ENCODE measurements at regions not wholly inside any gene's neighbourhood (a gene's known extent, or its start where the extent isn't known, plus 50 kb on each side); places are given as distances from the start of the nearest gene placed in this dataset.

DNA sequence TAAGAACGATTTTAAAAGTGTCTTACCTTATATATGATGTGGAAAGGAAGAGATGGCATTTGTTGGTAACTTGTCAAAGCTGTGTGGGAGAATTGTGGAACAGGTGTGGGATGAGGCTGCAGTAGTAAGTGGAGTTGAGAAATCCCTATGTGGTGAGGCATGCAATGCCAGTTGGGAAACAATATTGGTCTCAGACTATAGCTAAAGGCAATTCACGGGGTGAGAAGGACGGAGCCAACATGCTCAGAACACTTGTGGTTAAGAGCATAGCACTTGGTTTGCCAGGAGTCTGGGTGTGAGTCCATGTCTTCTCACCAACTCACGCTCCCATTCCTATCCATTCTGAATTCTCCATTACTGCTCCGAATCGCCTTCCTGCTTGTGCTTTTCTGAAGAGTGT is 615.6 kb upstream of the ADAMTS9 start:
- no peak for DNase-seq
- Histone ChIP-seq H3K36me3 (ENCODE audit: control insufficient read depth, insufficient read depth, low read length) (no peaks in the 10 kb centered on the region), H3K4me1 (ENCODE audit: control insufficient read depth, insufficient read depth, low read length) (no peaks in the 10 kb centered on the region), H3K9me3 (ENCODE audit: control insufficient read depth, low read depth, low read length) (no peaks in the 10 kb centered on the region), H3K27me3 (ENCODE audit: control insufficient read depth, insufficient read depth, low read length) (peaks cover 6% of the 10 kb centered on the region), H3K27ac (ENCODE audit: low read length) (no peak overlapping the region), H3K4me3 (ENCODE audit: low read length) (no peak overlapping the region)
- WGBS (ENCODE audit: insufficient coverage, low lambda C conversion rate) = 100% methylated on average over 2 of the region's 6 CpGs

DNA sequence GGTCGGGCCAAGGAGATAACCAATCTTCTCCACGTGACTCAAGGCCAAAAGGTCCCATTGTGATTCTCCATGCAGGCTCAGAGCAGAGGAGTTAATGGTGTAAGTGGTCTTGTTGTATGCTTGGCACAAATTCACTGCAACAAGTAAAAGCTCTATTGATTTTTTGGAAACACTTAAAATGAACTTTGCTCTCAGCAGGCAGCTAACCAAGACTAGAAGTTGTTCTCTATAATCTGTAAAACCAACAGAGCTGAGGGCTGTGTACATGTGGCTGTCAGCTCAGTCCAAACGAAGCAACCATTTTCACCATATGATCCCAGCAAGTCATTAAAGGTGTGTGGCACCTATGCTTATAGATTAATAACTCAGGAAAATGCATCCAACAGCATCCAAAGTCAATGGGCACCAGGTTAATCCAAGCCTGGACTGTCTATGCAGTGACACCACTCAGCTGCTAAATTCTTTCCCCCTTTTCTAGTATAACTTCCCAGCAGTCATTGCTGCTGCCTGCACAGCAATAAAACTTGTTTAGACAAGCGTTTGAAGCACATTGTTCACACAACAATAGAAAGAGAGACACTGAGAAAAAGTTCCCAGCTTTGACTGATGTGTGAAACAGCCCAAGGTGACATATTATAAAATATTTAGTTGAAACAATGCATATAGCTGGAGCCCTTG is 603.8 kb upstream of the ADAMTS9 start:
- WGBS (ENCODE audit: insufficient coverage, low lambda C conversion rate) = no CpG with 5 or more reads among the region's 4 CpGs
- H3K4me1 ChIP-seq (ENCODE audit: control insufficient read depth, insufficient read depth, low read length) = no peaks in the 10 kb centered on the region
- H3K27ac ChIP-seq (ENCODE audit: low read length) = no peak overlapping the region
- no peak overlapping the region for H3K4me3 ChIP-seq (ENCODE audit: low read length)
- H3K27me3 ChIP-seq (ENCODE audit: control insufficient read depth, insufficient read depth, low read length) = no peaks in the 10 kb centered on the region
- H3K9me3 ChIP-seq (ENCODE audit: control insufficient read depth, low read depth, low read length) = no peaks in the 10 kb centered on the region
- DNase-seq = no peak
- H3K36me3 ChIP-seq (ENCODE audit: control insufficient read depth, insufficient read depth, low read length) = no peaks in the 10 kb centered on the region

DNA sequence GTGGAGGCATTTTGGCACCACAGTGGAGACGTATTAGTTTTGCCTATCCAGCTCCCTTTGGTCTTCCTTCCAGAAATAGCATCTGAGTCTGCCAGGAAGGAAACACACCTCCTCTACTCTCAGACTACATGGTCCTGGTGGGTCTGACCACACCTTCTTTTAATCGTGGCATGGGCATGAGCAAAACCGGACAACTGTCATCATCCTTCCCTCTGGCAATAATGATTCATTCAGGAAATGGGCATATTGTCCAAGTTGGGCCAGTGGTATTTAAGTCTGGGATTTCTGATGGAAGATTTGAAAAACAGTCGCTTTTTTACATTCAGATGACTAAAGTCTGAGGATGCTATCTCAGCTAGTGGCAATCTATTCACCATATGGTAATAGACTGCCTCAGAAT is 601.0 kb upstream of the ADAMTS9 start:
- no CpG with 5 or more reads among the region's 4 CpGs for WGBS (ENCODE audit: insufficient coverage, low lambda C conversion rate)
- DNase-seq = no peak

DNA sequence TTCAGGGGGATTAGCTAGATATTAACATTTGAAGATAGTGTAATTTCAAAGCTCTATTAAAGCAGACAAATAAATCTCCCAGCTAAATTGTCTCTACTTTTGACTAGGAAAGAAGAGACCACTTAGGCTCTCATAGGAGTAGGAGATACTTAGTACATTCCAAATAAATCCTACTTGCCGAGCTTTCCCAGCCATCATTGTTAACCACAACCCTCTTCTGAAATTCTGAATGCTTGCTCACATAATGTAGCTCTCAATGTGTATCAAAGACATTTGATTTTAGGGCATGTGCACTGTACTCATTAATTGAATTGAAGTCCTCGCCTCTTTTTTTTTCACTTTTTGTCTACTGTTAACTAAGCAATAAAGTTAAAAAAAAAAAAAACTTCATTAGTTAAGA is 598.2 kb upstream of the ADAMTS9 start:
- H3K27me3 ChIP-seq (ENCODE audit: control insufficient read depth, insufficient read depth, low read length) = peaks cover 2% of the 10 kb centered on the region
- H3K9me3 ChIP-seq (ENCODE audit: control insufficient read depth, low read depth, low read length) = no peaks in the 10 kb centered on the region
- H3K4me3 ChIP-seq (ENCODE audit: low read length) = no peak overlapping the region
- DNase-seq = no peak
- no peak overlapping the region for H3K27ac ChIP-seq (ENCODE audit: low read length)
- no peaks in the 10 kb centered on the region for H3K4me1 ChIP-seq (ENCODE audit: control insufficient read depth, insufficient read depth, low read length)
- H3K36me3 ChIP-seq (ENCODE audit: control insufficient read depth, insufficient read depth, low read length) = no peaks in the 10 kb centered on the region
- 100% methylated on average over 1 of the region's 2 CpGs for WGBS (ENCODE audit: insufficient coverage, low lambda C conversion rate)

More for the DNA sequence above, 601.0 kb upstream of the ADAMTS9 start:
- Histone ChIP-seq H3K4me3 (ENCODE audit: low read length) (no peak overlapping the region), H3K27me3 (ENCODE audit: control insufficient read depth, insufficient read depth, low read length) (peaks cover 2% of the 10 kb centered on the region), H3K27ac (ENCODE audit: low read length) (no peak overlapping the region), H3K4me1 (ENCODE audit: control insufficient read depth, insufficient read depth, low read length) (no peaks in the 10 kb centered on the region), H3K9me3 (ENCODE audit: control insufficient read depth, low read depth, low read length) (no peaks in the 10 kb centered on the region), H3K36me3 (ENCODE audit: control insufficient read depth, insufficient read depth, low read length) (no peaks in the 10 kb centered on the region)

DNA sequence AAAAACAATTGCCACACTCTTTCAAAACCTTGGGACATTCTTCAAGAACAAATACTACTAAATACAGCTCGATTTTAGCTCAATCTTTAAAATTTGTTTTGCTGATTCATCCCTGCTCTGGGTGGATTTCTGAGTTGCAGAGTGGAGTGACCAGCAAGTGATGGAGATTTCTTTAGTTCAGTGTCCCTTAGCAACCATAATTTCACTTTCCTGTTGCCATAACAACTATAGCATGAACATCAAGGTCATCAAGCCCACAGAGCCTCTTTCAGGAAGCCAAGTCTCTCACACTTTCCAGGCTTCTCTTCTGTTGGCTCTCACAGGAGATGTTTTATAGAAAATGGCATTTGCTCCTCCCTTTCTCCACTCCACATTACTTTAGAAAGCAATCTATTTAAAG is 597.2 kb upstream of the ADAMTS9 start:
- Histone ChIP-seq H3K36me3 (ENCODE audit: control insufficient read depth, insufficient read depth, low read length) (no peaks in the 10 kb centered on the region), H3K27ac (ENCODE audit: low read length) (no peak overlapping the region), H3K27me3 (ENCODE audit: control insufficient read depth, insufficient read depth, low read length) (peaks cover 2% of the 10 kb centered on the region), H3K4me3 (ENCODE audit: low read length) (no peak overlapping the region), H3K4me1 (ENCODE audit: control insufficient read depth, insufficient read depth, low read length) (no peaks in the 10 kb centered on the region), H3K9me3 (ENCODE audit: control insufficient read depth, low read depth, low read length) (no peaks in the 10 kb centered on the region)
- 83% methylated on average over 1 of the region's 1 CpG for WGBS (ENCODE audit: insufficient coverage, low lambda C conversion rate)
- DNase-seq = peak in 1 of 2 donors; percentile 5

DNA sequence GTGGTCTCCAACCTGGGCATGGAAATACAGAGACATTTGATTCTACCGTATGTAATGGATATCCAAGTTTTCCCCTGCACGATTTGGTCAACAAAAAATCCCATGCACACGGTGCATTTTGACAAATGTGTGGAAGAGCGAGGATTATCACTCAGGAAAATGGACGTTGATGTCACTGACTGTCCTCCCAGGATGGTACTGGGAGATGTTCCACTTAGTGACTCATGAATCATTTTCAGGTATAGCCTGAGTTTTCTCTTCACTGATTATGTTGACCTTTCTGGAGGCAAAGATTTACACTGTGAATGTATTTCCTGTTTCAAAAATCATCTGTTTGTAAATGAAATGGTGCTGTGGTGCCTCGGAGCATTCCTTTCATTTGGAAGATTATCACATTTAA is 596.7 kb upstream of the ADAMTS9 start:
- Histone ChIP-seq H3K4me3 (ENCODE audit: low read length) (no peak overlapping the region), H3K27me3 (ENCODE audit: control insufficient read depth, insufficient read depth, low read length) (peaks cover 2% of the 10 kb centered on the region), H3K27ac (ENCODE audit: low read length) (no peak overlapping the region), H3K4me1 (ENCODE audit: control insufficient read depth, insufficient read depth, low read length) (no peaks in the 10 kb centered on the region), H3K9me3 (ENCODE audit: control insufficient read depth, low read depth, low read length) (no peaks in the 10 kb centered on the region), H3K36me3 (ENCODE audit: control insufficient read depth, insufficient read depth, low read length) (no peaks in the 10 kb centered on the region)
- DNase-seq = no peak
- 80% methylated on average over 1 of the region's 6 CpGs for WGBS (ENCODE audit: insufficient coverage, low lambda C conversion rate)

DNA sequence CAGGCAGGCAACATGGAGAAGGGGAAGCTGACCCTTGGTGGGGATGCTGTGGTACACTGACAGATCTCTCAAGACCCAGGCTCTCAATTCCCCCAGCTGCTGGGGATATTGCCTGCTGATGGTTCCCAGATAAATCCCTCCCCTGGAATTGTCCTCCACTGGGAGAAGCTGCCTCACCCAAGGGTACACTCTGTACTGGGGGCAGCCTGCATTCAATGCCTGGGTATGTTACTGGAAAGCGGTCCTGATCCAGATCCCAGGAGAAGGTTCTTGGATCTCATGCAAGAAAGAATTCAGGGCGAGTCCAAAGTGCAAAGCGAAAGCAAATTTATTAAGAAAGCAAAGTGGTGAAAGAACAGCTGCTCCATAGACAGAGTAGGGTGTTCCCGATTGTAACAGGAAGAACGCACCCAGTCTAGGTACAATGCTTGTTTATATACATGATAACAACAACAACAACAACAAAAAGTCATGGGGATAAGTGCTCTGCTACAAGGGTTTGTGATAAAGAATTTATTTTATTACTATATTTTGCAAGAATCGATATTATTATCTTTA is 591.5 kb upstream of the ADAMTS9 start:
- no peaks in the 10 kb centered on the region for H3K9me3 ChIP-seq (ENCODE audit: control insufficient read depth, low read depth, low read length)
- WGBS (ENCODE audit: insufficient coverage, low lambda C conversion rate) = 87% methylated on average over 3 of the region's 6 CpGs
- H3K27me3 ChIP-seq (ENCODE audit: control insufficient read depth, insufficient read depth, low read length) = peaks cover 2% of the 10 kb centered on the region
- no peaks in the 10 kb centered on the region for H3K36me3 ChIP-seq (ENCODE audit: control insufficient read depth, insufficient read depth, low read length)
- no peak for DNase-seq
- no peaks in the 10 kb centered on the region for H3K4me1 ChIP-seq (ENCODE audit: control insufficient read depth, insufficient read depth, low read length)
- H3K4me3 ChIP-seq (ENCODE audit: low read length) = no peak overlapping the region
- H3K27ac ChIP-seq (ENCODE audit: low read length) = no peak overlapping the region

DNA sequence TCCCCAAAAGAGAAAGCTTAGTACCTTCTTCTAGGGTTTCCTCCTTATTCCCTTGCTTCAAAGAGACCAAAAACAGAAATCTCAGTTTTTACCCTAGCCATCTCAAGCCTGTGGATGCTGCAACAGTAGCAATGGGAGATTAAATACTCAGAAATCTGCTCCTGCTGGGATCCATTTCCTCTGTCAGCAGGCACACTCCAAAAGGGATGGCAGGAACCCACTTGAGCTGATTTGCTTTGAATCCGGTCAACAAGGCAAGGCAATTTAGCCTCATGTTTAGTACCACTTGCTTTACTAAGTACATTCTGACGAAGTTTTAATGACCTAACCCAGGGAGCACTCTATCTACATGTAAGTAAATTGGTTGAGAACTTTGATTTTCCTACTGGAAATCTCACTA is 590.0 kb upstream of the ADAMTS9 start:
- peaks cover 2% of the 10 kb centered on the region for H3K27me3 ChIP-seq (ENCODE audit: control insufficient read depth, insufficient read depth, low read length)
- H3K36me3 ChIP-seq (ENCODE audit: control insufficient read depth, insufficient read depth, low read length) = no peaks in the 10 kb centered on the region
- H3K27ac ChIP-seq (ENCODE audit: low read length) = no peak overlapping the region
- no peaks in the 10 kb centered on the region for H3K4me1 ChIP-seq (ENCODE audit: control insufficient read depth, insufficient read depth, low read length)
- DNase-seq = no peak
- no peak overlapping the region for H3K4me3 ChIP-seq (ENCODE audit: low read length)
- no peaks in the 10 kb centered on the region for H3K9me3 ChIP-seq (ENCODE audit: control insufficient read depth, low read depth, low read length)
- WGBS (ENCODE audit: insufficient coverage, low lambda C conversion rate) = no CpG with 5 or more reads among the region's 2 CpGs

DNA sequence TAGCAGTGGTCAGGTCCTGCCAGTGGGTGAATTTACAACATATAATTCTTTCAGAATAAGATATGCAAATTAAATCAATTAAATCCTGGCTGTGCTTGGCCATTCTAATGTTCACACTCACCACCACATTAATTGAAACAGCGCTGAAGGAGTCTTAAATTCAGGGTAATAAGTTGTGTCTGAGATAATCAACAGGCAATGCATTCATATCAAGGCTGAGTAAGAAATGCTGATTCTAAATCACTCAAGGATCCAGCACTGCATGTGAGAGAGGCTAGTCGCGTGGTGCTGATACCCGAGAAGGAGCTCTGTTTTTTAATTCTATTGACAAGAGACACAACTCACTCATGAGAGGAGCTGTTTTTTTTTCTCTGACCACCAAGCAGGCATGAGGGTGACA is 588.8 kb upstream of the ADAMTS9 start:
- H3K27me3 ChIP-seq (ENCODE audit: control insufficient read depth, insufficient read depth, low read length) = peaks cover 2% of the 10 kb centered on the region
- H3K27ac ChIP-seq (ENCODE audit: low read length) = no peak overlapping the region
- no peaks in the 10 kb centered on the region for H3K4me1 ChIP-seq (ENCODE audit: control insufficient read depth, insufficient read depth, low read length)
- H3K4me3 ChIP-seq (ENCODE audit: low read length) = no peak overlapping the region
- no peak for DNase-seq
- H3K36me3 ChIP-seq (ENCODE audit: control insufficient read depth, insufficient read depth, low read length) = no peaks in the 10 kb centered on the region
- WGBS (ENCODE audit: insufficient coverage, low lambda C conversion rate) = no CpG with 5 or more reads among the region's 4 CpGs
- no peaks in the 10 kb centered on the region for H3K9me3 ChIP-seq (ENCODE audit: control insufficient read depth, low read depth, low read length)

DNA sequence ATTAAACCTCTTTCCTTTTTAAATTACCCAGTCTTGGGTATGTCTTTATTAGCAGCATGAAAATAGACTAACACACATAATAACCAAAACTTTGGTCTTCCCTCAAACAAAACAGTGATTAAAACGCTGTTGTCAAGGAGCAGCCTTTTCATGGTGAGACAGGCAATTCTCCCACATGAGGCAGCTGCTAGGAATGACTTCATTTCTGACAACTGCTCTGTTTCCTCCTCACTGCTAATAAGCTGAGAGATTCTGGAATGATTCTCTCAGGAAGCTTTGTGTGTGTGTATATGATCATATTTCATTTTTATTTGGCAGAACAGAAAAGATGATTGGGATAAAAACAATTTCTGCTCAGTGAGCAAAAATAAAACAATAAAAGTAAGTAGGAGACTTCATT is 580.6 kb upstream of the ADAMTS9 start:
- H3K36me3 ChIP-seq (ENCODE audit: control insufficient read depth, insufficient read depth, low read length) = no peaks in the 10 kb centered on the region
- DNase-seq = no peak
- no peak overlapping the region for H3K27ac ChIP-seq (ENCODE audit: low read length)
- H3K4me1 ChIP-seq (ENCODE audit: control insufficient read depth, insufficient read depth, low read length) = no peaks in the 10 kb centered on the region
- H3K27me3 ChIP-seq (ENCODE audit: control insufficient read depth, insufficient read depth, low read length) = no peaks in the 10 kb centered on the region
- no CpG with 5 or more reads among the region's 1 CpG for WGBS (ENCODE audit: insufficient coverage, low lambda C conversion rate)
- no peaks in the 10 kb centered on the region for H3K9me3 ChIP-seq (ENCODE audit: control insufficient read depth, low read depth, low read length)
- H3K4me3 ChIP-seq (ENCODE audit: low read length) = no peak overlapping the region

DNA sequence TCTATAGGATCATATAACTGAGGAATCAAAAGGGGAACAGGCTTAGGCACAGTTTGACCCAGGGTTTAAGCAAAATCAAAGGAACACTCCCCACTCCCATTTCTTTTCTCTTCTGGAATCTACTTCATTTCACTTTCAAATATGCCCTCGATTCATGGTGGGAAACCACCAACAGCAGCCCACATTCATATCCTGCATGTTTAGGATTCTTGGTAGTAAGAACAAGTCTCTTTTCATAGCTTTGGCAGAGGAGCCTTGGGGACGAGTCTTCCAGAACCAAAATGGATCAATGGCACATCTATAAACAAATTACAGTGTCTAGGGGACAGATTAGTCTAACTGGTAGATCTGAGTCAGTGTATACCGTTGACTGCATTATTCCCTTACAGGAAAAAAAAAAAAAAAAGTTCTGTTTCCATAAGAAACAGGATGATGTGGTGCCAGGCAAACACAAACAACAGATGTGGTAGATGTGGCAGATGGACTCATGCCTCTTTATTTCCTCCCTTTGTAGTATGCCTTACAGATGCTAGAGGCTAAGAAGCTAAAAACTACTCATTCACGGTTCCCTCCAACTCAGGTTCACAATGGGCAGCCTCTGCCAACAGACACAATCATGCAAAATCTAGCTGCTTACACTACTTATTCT is 578.3 kb upstream of the ADAMTS9 start:
- no peaks in the 10 kb centered on the region for H3K36me3 ChIP-seq (ENCODE audit: control insufficient read depth, insufficient read depth, low read length)
- no peak overlapping the region for H3K4me3 ChIP-seq (ENCODE audit: low read length)
- no peak for DNase-seq
- H3K4me1 ChIP-seq (ENCODE audit: control insufficient read depth, insufficient read depth, low read length) = no peaks in the 10 kb centered on the region
- 80% methylated on average over 3 of the region's 4 CpGs for WGBS (ENCODE audit: insufficient coverage, low lambda C conversion rate)
- H3K27ac ChIP-seq (ENCODE audit: low read length) = no peak overlapping the region
- no peaks in the 10 kb centered on the region for H3K27me3 ChIP-seq (ENCODE audit: control insufficient read depth, insufficient read depth, low read length)
- no peaks in the 10 kb centered on the region for H3K9me3 ChIP-seq (ENCODE audit: control insufficient read depth, low read depth, low read length)
